Common myeloid progenitor, CD34-positive (primary cell): ENCODE measurements at regions not wholly inside any gene's neighbourhood (a gene's known extent, or its start where the extent isn't known, plus 50 kb on each side); places are given as distances from the start of the nearest gene placed in this dataset.

Experiments
- CTCF ChIA-PET: fragments of 350-600 bp; sonication (Branson Sonifier 250); formaldehyde crosslinking; loops from one replicate; lab custom pipeline; 2021; ENCODE audit warnings: antibody characterized with exemption; lab: Charles Lee
- POLR2A ChIA-PET: fragments of 350-600 bp; sonication (Branson Sonifier 250); formaldehyde crosslinking; loops from one replicate; lab custom pipeline; 2021; ENCODE audit warnings: antibody characterized with exemption; lab: Charles Lee
- DNase-seq, 3 donors: peaks; one replicate each; pipeline versions ENCODE4 v3.0.0 to v3.0.0-alpha.2; 2013
- H3K27ac ChIP-seq, 2 experiments: 1 replicate in 1 of 2; 2 replicates in 1 of 2; pipeline ENCODE4 v1.7.0; 2013; ENCODE audit warnings: inconsistent platforms in 2 of 2, low read length in 2 of 2, mild to moderate bottlenecking in 2 of 2, low read depth in 1 of 2, moderate library complexity in 1 of 2; ENCODE audit not compliant: severe bottlenecking in 2 of 2, insufficient read depth in 1 of 2, poor library complexity in 1 of 2
- H3K27me3 ChIP-seq, 5 experiments: replicated peaks in 2 of 5; 1 replicate in 3 of 5; 2 replicates in 2 of 5; pipeline versions ENCODE4 v1.6.1 to v1.7.0; 2013; ENCODE audit warnings: low read length in 4 of 5, mild to moderate bottlenecking in 2 of 5, moderate library complexity in 2 of 5, inconsistent platforms in 1 of 5; ENCODE audit not compliant: insufficient read depth in 5 of 5, control insufficient read depth in 4 of 5
- H3K36me3 ChIP-seq, 4 experiments: 1 replicate in 2 of 4; 2 replicates in 2 of 4; pipeline versions ENCODE4 v1.6.1 to v1.7.0; 2013; ENCODE audit warnings: low read length in 3 of 4, control low read depth in 1 of 4, mild to moderate bottlenecking in 1 of 4; ENCODE audit not compliant: control insufficient read depth in 4 of 4, insufficient read depth in 4 of 4
- H3K4me1 ChIP-seq, 4 experiments: 1 replicate in 3 of 4; 2 replicates in 1 of 4; pipeline versions ENCODE4 v1.6.1 to v1.7.1; 2013; ENCODE audit warnings: low read length in 3 of 4, mild to moderate bottlenecking in 3 of 4, control low read depth in 1 of 4, inconsistent platforms in 1 of 4, moderate library complexity in 1 of 4; ENCODE audit not compliant: control insufficient read depth in 4 of 4, insufficient read depth in 4 of 4; ENCODE audit errors: control extremely low read depth in 1 of 4
- H3K4me3 ChIP-seq, 7 experiments: 1 replicate in 4 of 7; 2 replicates in 3 of 7; pipeline versions ENCODE4 v1.5.1 to v1.7.0; 2013; ENCODE audit warnings: mild to moderate bottlenecking in 7 of 7, low read length in 6 of 7, moderate library complexity in 6 of 7, inconsistent platforms in 2 of 7, low read depth in 2 of 7, control low read depth in 1 of 7; ENCODE audit not compliant: insufficient read depth in 4 of 7, control insufficient read depth in 1 of 7; ENCODE audit errors: extremely low read depth in 1 of 7
- H3K9me3 ChIP-seq, 5 experiments: 1 replicate in 4 of 5; 2 replicates in 1 of 5; pipeline versions ENCODE4 v1.6.1 to v1.7.1; 2013; ENCODE audit warnings: low read length in 4 of 5, mild to moderate bottlenecking in 2 of 5, inconsistent platforms in 1 of 5, low read depth in 1 of 5, moderate library complexity in 1 of 5; ENCODE audit not compliant: control insufficient read depth in 4 of 5, insufficient read depth in 2 of 5; ENCODE audit errors: control extremely low read depth in 1 of 5
- WGBS: methylation state at CpG from one replicate; pipeline ENCODE4 v1.1.5; 2013; ENCODE audit not compliant: insufficient coverage; 5-methylcytosine and 5-hydroxymethylcytosine counted together

- 85% methylated on average over 3 of the region's 3 CpGs for WGBS
- H3K4me3 ChIP-seq = no peak overlapping the region
- no peaks in the 10 kb centered on the region for H3K36me3 ChIP-seq
- POLR2A ChIA-PET = no interaction called here
- no peak for DNase-seq
- H3K9me3 ChIP-seq = no peaks in the 10 kb centered on the region
- no peaks in the 10 kb centered on the region for H3K27me3 ChIP-seq
- CTCF ChIA-PET = no interaction called here
- H3K4me1 ChIP-seq = no peaks in the 10 kb centered on the region
- H3K27ac ChIP-seq = no peak overlapping the region
Measured at GRCh38 chr1:164977561-164977960, 379.0 kb downstream of the LMX1A start.

GRCh38 chr1:164971921-164972415 lies 384.5 kb downstream of the LMX1A start:
- no peaks in the 10 kb centered on the region for H3K27me3 ChIP-seq
- DNase-seq = no peak
- no peaks in the 10 kb centered on the region for H3K9me3 ChIP-seq
- no peak overlapping the region for H3K4me3 ChIP-seq
- WGBS = 95% methylated on average over 4 of the region's 6 CpGs
- CTCF ChIA-PET = interaction anchor here (1.1 kb wide), 1 partner anchor 10 kb away, joined by 3 read pairs; no protein-coding TSS in a partner anchor
- H3K27ac ChIP-seq = no peak overlapping the region
- no peaks in the 10 kb centered on the region for H3K4me1 ChIP-seq
- H3K36me3 ChIP-seq = no peaks in the 10 kb centered on the region
- POLR2A ChIA-PET = no interaction called here

GRCh38 chr1:164971391-164971790 lies 385.1 kb downstream of the LMX1A start:
- Histone ChIP-seq H3K4me3 (no peak overlapping the region), H3K27me3 (no peaks in the 10 kb centered on the region), H3K4me1 (no peaks in the 10 kb centered on the region), H3K9me3 (no peaks in the 10 kb centered on the region), H3K36me3 (no peaks in the 10 kb centered on the region), H3K27ac (no peak overlapping the region)
- ChIA-PET POLR2A (no interaction called here), CTCF (interaction anchor here (1.1 kb wide), 1 partner anchor 10 kb away, joined by 3 read pairs; no protein-coding TSS in a partner anchor)
- WGBS = 100% methylated on average over 5 of the region's 5 CpGs
- no peak for DNase-seq

GRCh38 chr1:164969253-164969652 lies 387.3 kb downstream of the LMX1A start:
- Histone ChIP-seq H3K9me3 (no peaks in the 10 kb centered on the region), H3K36me3 (no peaks in the 10 kb centered on the region), H3K27ac (no peak overlapping the region), H3K4me1 (no peaks in the 10 kb centered on the region), H3K4me3 (no peak overlapping the region), H3K27me3 (no peaks in the 10 kb centered on the region)
- CTCF ChIA-PET = no interaction called here
- DNase-seq = no peak
- no CpG with 5 or more reads among the region's 2 CpGs for WGBS
- POLR2A ChIA-PET = no interaction called here

- H3K9me3 ChIP-seq = no peaks in the 10 kb centered on the region
- no peaks in the 10 kb centered on the region for H3K27me3 ChIP-seq
- no peak overlapping the region for H3K27ac ChIP-seq
- ChIA-PET POLR2A (no interaction called here), CTCF (no interaction called here)
- no peaks in the 10 kb centered on the region for H3K4me1 ChIP-seq
- H3K4me3 ChIP-seq = no peak overlapping the region
- no peaks in the 10 kb centered on the region for H3K36me3 ChIP-seq
- DNase-seq = no peak
Measured at GRCh38 chr1:164967300-164967699, 389.2 kb downstream of the LMX1A start.

- DNase-seq = no peak
- no peak overlapping the region for H3K4me3 ChIP-seq
- CTCF ChIA-PET = interaction anchor here (0.8 to 1.4 kb wide), 2 partner anchors 10 to 36 kb away, joined by 3 read pairs; no protein-coding TSS in a partner anchor
- no peaks in the 10 kb centered on the region for H3K9me3 ChIP-seq
- POLR2A ChIA-PET = no interaction called here
- no peaks in the 10 kb centered on the region for H3K36me3 ChIP-seq
- WGBS = no CpG with 5 or more reads among the region's 2 CpGs
- peaks cover 0 to 2% (median 0%) of the 10 kb centered on the region in 5 experiments for H3K27me3 ChIP-seq
- no peaks in the 10 kb centered on the region for H3K4me1 ChIP-seq
- H3K27ac ChIP-seq = no peak overlapping the region
Measured at GRCh38 chr1:164961715-164962114, 394.8 kb downstream of the LMX1A start.

- Histone ChIP-seq H3K4me1 (no peaks in the 10 kb centered on the region), H3K9me3 (no peaks in the 10 kb centered on the region), H3K27ac (no peak overlapping the region), H3K36me3 (no peaks in the 10 kb centered on the region), H3K4me3 (no peak overlapping the region), H3K27me3 (peaks cover 0 to 2% (median 0%) of the 10 kb centered on the region in 5 experiments)
- ChIA-PET POLR2A (no interaction called here), CTCF (no interaction called here)
- 92% methylated on average over 5 of the region's 6 CpGs for WGBS
- DNase-seq = no peak
Measured at GRCh38 chr1:164958982-164959768, 397.3 kb downstream of the LMX1A start.
